ENCODE measurements at regions not wholly inside any gene's neighbourhood (a gene's known extent, or its start where the extent isn't known, plus 50 kb on each side); places are given as distances from the start of the nearest gene placed in this dataset.

DNA sequence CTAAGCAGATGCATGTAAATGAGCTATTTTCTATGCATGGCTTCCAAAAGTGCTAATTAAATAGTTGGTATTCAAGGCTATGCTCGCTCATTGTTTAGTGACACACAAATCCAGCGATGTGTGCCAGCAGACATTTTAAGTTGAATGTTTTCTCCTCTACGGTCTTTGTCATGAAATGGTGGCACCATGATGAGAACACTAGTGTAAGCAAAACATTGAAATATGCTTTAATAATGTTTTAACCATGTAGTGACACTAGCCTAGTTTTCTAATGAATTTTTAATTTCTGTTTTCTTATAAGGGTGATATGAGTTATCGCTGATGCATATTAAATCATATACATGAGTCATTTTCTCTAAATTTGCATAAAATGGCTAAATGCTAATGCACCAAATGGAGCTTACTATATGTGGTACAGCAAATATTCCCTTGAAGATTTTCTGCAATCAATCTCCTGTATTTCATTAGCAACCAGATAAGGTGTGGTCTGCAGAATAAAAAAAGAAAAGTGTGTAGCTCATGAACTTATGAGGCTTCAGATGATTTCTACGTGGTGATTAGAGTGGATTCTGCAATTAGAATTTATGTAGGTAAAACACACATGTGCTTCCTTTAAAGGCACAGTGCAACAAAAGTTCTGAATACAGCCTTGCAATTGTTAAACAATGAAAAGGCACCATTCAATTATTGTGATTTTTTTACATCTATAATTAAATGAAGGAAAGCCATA, 226.6 kb downstream of the MEF2C start:
- TF ChIP-seq CTCF (IDR thresholded peaks at IDR 0.05; ENCODE audit: insufficient read depth, low read depth, low read length), result no peak
- TF ChIP-seq EZH2 (IDR thresholded peaks at IDR 0.05; ENCODE audit: insufficient read depth, low read length), result no peak
